ENCODE measurements at regions not wholly inside any gene's neighbourhood (a gene's known extent, or its start where the extent isn't known, plus 50 kb on each side); places are given as distances from the start of the nearest gene placed in this dataset.
A peak's percentile ranks its signal among the peaks of the same experiment; 100 is the strongest.

- no peak for DNase-seq (ENCODE audit: low spot score)
Observed at GRCh38 chr12:64931321-64931720, 106.9 kb downstream of the TBC1D30 start.

GRCh38 chr12:64931981-64932380 is 107.5 kb downstream of the TBC1D30 start:
- DNase-seq (ENCODE audit: low spot score), result no peak

- DNase-seq (ENCODE audit: low spot score), result no peak
Observed at GRCh38 chr12:64933791-64934190, 109.3 kb downstream of the TBC1D30 start.

- no peak for DNase-seq (ENCODE audit: low spot score)
Observed at GRCh38 chr12:64937452-64937851, 113.0 kb downstream of the TBC1D30 start.

- no peak for DNase-seq (ENCODE audit: low spot score)
Observed at GRCh38 chr12:64938179-64938578, 113.7 kb downstream of the TBC1D30 start.

- DNase-seq (ENCODE audit: low spot score), result no peak
Observed at GRCh38 chr12:64943686-64944085, 119.2 kb downstream of the TBC1D30 start.

- DNase-seq (ENCODE audit: low spot score), result no peak
Observed at GRCh38 chr12:64944966-64945365, 120.5 kb downstream of the TBC1D30 start.

GRCh38 chr12:64946132-64946829 is 121.8 kb downstream of the TBC1D30 start:
- DNase-seq (ENCODE audit: low spot score), result no peak

- DNase-seq (ENCODE audit: low spot score), result no peak
Observed at GRCh38 chr12:64950711-64951298, 126.4 kb downstream of the TBC1D30 start.

GRCh38 chr12:64951944-64952343 is 127.5 kb downstream of the TBC1D30 start:
- no peak for DNase-seq (ENCODE audit: low spot score)

- DNase-seq (ENCODE audit: low spot score), result no peak
Observed at GRCh38 chr12:64955746-64956145, 131.3 kb downstream of the TBC1D30 start.

- no peak for DNase-seq (ENCODE audit: low spot score)
Observed at GRCh38 chr12:64965920-64966319, 141.5 kb downstream of the TBC1D30 start.

- DNase-seq (ENCODE audit: low spot score), result peak; percentile 61
Observed at GRCh38 chr12:64968989-64969819, 144.8 kb downstream of the TBC1D30 start.

GRCh38 chr12:64976131-64976530 is 145.0 kb downstream of the WIF1 start:
- no peak for DNase-seq (ENCODE audit: low spot score)

- DNase-seq (ENCODE audit: low spot score), result no peak
Observed at GRCh38 chr12:64983771-64984278, 137.3 kb downstream of the WIF1 start.

- no peak for DNase-seq (ENCODE audit: low spot score)
Observed at GRCh38 chr12:64991121-64991611, 129.9 kb downstream of the WIF1 start.

- no peak for DNase-seq (ENCODE audit: low spot score)
Observed at GRCh38 chr12:64992116-64992515, 129.0 kb downstream of the WIF1 start.

GRCh38 chr12:64992641-64993040 is 128.5 kb downstream of the WIF1 start:
- no peak for DNase-seq (ENCODE audit: low spot score)

- no peak for DNase-seq (ENCODE audit: low spot score)
Observed at GRCh38 chr12:64993461-64993860, 127.6 kb downstream of the WIF1 start.

GRCh38 chr12:64995816-64996215 is 125.3 kb downstream of the WIF1 start:
- no peak for DNase-seq (ENCODE audit: low spot score)

- DNase-seq (ENCODE audit: low spot score), result no peak
Observed at GRCh38 chr12:64997858-64998257, 123.2 kb downstream of the WIF1 start.

- no peak for DNase-seq (ENCODE audit: low spot score)
Observed at GRCh38 chr12:64998371-64999147, 122.5 kb downstream of the WIF1 start.

Measured in GM03348 (cell line).